Endothelial cell (in vitro differentiated cells): ENCODE measurements at regions not wholly inside any gene's neighbourhood (a gene's known extent, or its start where the extent isn't known, plus 50 kb on each side); places are given as distances from the start of the nearest gene placed in this dataset.

Source experiments
- DNase-seq: peaks from one replicate; pipeline ENCODE4 v3.0.0; 2021; ENCODE audit warnings: low spot score
- H3K27ac Mint-ChIP-seq: one replicate; pipeline ENCODE4 v1.8.0; 2021; ENCODE audit warnings: mixed read lengths, inconsistent platforms; ENCODE audit not compliant: unreplicated experiment
- H3K27me3 Mint-ChIP-seq: one replicate; pipeline ENCODE4 v1.8.0; 2021; ENCODE audit warnings: mild to moderate bottlenecking, moderate library complexity, mixed read lengths, inconsistent platforms; ENCODE audit not compliant: unreplicated experiment
- H3K36me3 Mint-ChIP-seq: one replicate; pipeline ENCODE4 v1.8.0; 2021; ENCODE audit warnings: mild to moderate bottlenecking, low read depth, mixed read lengths, inconsistent platforms; ENCODE audit not compliant: unreplicated experiment
- H3K4me1 Mint-ChIP-seq: one replicate; pipeline ENCODE4 v1.8.0; 2021; ENCODE audit warnings: mild to moderate bottlenecking, mixed read lengths, inconsistent platforms; ENCODE audit not compliant: unreplicated experiment
- H3K4me3 Mint-ChIP-seq: one replicate; pipeline ENCODE4 v1.8.0; 2021; ENCODE audit warnings: mild to moderate bottlenecking, mixed read lengths, inconsistent platforms; ENCODE audit not compliant: unreplicated experiment
- H3K9me3 Mint-ChIP-seq: one replicate; pipeline ENCODE4 v1.8.0; 2021; ENCODE audit warnings: mixed read lengths, inconsistent platforms; ENCODE audit not compliant: unreplicated experiment
- TF ChIP-seq, protein P1 (sequence below): fragments of 200-600 bp; sonication (generic); IDR thresholded peaks from one replicate; pipeline ENCODE4 v1.5.0; 2021; ENCODE audit warnings: antibody characterized with exemption; ENCODE audit not compliant: unreplicated experiment

DNA sequence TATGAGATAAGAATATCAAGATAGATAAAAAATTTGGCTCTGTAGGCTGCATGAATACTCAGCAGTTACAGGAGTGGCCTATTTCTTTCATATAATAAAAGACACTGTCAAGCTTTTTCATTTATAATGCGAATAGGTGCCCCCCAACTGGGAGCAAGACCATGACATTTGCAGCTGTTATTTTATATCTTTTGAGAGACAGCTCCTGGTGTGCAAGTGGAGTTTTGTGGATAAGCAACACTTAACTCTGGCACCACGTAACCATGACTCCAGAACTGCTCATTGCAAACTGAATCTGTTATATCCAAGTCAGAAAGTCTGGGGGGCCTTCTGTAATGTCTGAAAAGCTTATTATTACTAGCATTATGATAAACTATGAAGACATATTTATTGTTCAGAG lies 1372.4 kb downstream of the C4orf33 start:
- no peak for DNase-seq
- TF ChIP-seq, protein P1, sequence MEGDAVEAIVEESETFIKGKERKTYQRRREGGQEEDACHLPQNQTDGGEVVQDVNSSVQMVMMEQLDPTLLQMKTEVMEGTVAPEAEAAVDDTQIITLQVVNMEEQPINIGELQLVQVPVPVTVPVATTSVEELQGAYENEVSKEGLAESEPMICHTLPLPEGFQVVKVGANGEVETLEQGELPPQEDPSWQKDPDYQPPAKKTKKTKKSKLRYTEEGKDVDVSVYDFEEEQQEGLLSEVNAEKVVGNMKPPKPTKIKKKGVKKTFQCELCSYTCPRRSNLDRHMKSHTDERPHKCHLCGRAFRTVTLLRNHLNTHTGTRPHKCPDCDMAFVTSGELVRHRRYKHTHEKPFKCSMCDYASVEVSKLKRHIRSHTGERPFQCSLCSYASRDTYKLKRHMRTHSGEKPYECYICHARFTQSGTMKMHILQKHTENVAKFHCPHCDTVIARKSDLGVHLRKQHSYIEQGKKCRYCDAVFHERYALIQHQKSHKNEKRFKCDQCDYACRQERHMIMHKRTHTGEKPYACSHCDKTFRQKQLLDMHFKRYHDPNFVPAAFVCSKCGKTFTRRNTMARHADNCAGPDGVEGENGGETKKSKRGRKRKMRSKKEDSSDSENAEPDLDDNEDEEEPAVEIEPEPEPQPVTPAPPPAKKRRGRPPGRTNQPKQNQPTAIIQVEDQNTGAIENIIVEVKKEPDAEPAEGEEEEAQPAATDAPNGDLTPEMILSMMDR: no peak
- H3K27me3 Mint-ChIP-seq: no peaks in the 10 kb centered on the region
- H3K4me3 Mint-ChIP-seq: no peak overlapping the region
- no peaks in the 10 kb centered on the region for H3K9me3 Mint-ChIP-seq
- no peaks in the 10 kb centered on the region for H3K36me3 Mint-ChIP-seq
- no peak overlapping the region for H3K27ac Mint-ChIP-seq
- H3K4me1 Mint-ChIP-seq: no peaks in the 10 kb centered on the region

GRCh38 chr4:130478406-130478805 lies 1382.5 kb downstream of the C4orf33 start:
- Mint-ChIP-seq H3K36me3 (no peaks in the 10 kb centered on the region), H3K27me3 (no peaks in the 10 kb centered on the region), H3K27ac (no peak overlapping the region), H3K4me1 (no peaks in the 10 kb centered on the region), H3K9me3 (no peaks in the 10 kb centered on the region), H3K4me3 (no peak overlapping the region)
- no peak for DNase-seq
- TF ChIP-seq, protein P1: no peak

GRCh38 chr4:130479020-130479419 lies 1383.1 kb downstream of the C4orf33 start:
- no peaks in the 10 kb centered on the region for H3K4me1 Mint-ChIP-seq
- no peak for DNase-seq
- no peaks in the 10 kb centered on the region for H3K27me3 Mint-ChIP-seq
- H3K9me3 Mint-ChIP-seq: no peaks in the 10 kb centered on the region
- H3K4me3 Mint-ChIP-seq: no peak overlapping the region
- TF ChIP-seq, protein P1: no peak
- H3K36me3 Mint-ChIP-seq: no peaks in the 10 kb centered on the region
- no peak overlapping the region for H3K27ac Mint-ChIP-seq

GRCh38 chr4:130479674-130480073 lies 1383.7 kb downstream of the C4orf33 start:
- no peak for DNase-seq
- Mint-ChIP-seq H3K27me3 (no peaks in the 10 kb centered on the region), H3K27ac (no peak overlapping the region), H3K4me3 (no peak overlapping the region), H3K4me1 (no peaks in the 10 kb centered on the region), H3K9me3 (no peaks in the 10 kb centered on the region), H3K36me3 (no peaks in the 10 kb centered on the region)
- TF ChIP-seq, protein P1: no peak

DNA sequence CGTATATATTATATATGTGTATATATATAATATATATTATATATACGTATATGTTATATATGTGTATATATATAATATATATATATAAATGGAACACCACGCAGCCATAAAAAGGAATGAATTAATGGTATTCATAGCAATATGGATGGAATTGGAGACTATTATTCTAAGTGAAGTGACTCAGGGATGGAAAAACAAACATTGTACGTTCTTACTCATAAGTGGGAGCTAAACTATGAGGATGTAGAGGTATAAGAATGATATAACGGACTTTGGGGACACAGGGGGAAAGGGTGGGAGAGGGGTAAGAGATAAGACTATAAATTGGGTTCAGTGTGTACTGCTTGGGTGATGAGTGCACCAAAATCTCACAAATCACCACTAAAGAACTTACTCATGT lies 1388.9 kb downstream of the C4orf33 start:
- Mint-ChIP-seq H3K27me3 (no peaks in the 10 kb centered on the region), H3K36me3 (no peaks in the 10 kb centered on the region), H3K9me3 (no peaks in the 10 kb centered on the region), H3K4me1 (no peaks in the 10 kb centered on the region), H3K27ac (no peak overlapping the region), H3K4me3 (no peak overlapping the region)
- TF ChIP-seq, protein P1: no peak
- no peak for DNase-seq
